ENCODE measurements at regions not wholly inside any gene's neighbourhood (a gene's known extent, or its start where the extent isn't known, plus 50 kb on each side); places are given as distances from the start of the nearest gene placed in this dataset.

- Mint-ChIP-seq H3K9me3 (ENCODE audit: low read depth, unreplicated experiment) (no peaks in the 10 kb centered on the region), H3K4me1 (ENCODE audit: low read depth, unreplicated experiment) (no peaks in the 10 kb centered on the region), H3K36me3 (ENCODE audit: insufficient read depth, unreplicated experiment) (no peaks in the 10 kb centered on the region), H3K27ac (ENCODE audit: unreplicated experiment) (no peak overlapping the region), H3K27me3 (ENCODE audit: unreplicated experiment) (no peaks in the 10 kb centered on the region), H3K4me3 (ENCODE audit: low read depth, unreplicated experiment) (no peak overlapping the region)
- CTCF ChIA-PET, result no interaction called here
- no TSS peak for BruUV-seq (replicated peaks)
- intact Hi-C loops (cut with micrococcal nuclease; ENCODE audit: unreplicated experiment), result loop anchor here (10.0 kb wide), 1 partner anchor 104 kb away; no protein-coding TSS in a partner anchor
- no peak for DNase-seq
- TF ChIP-seq CTCF (IDR thresholded peaks at IDR 0.05; ENCODE audit: unreplicated experiment), result no peak
Observed at GRCh38 chr4:89588421-89588820, 248.5 kb downstream of the SNCA start.

GRCh38 chr4:89587364-89587763 is 249.6 kb downstream of the SNCA start:
- Mint-ChIP-seq H3K27ac (ENCODE audit: unreplicated experiment) (no peak overlapping the region), H3K9me3 (ENCODE audit: low read depth, unreplicated experiment) (no peaks in the 10 kb centered on the region), H3K36me3 (ENCODE audit: insufficient read depth, unreplicated experiment) (no peaks in the 10 kb centered on the region), H3K4me1 (ENCODE audit: low read depth, unreplicated experiment) (no peaks in the 10 kb centered on the region), H3K4me3 (ENCODE audit: low read depth, unreplicated experiment) (no peak overlapping the region), H3K27me3 (ENCODE audit: unreplicated experiment) (no peaks in the 10 kb centered on the region)
- intact Hi-C loops (cut with micrococcal nuclease; ENCODE audit: unreplicated experiment), result loop anchor here (10.0 kb wide), 1 partner anchor 103 kb away; no protein-coding TSS in a partner anchor
- no peak for DNase-seq
- CTCF ChIA-PET, result interaction anchor here (0.9 to 1.0 kb wide), 2 partner anchors 53 to 102 kb away, joined by 3 read pairs; no protein-coding TSS in a partner anchor
- BruUV-seq (replicated peaks), result no TSS peak
- no peak for TF ChIP-seq CTCF (IDR thresholded peaks at IDR 0.05; ENCODE audit: unreplicated experiment)

GRCh38 chr4:89586864-89587263 is 250.1 kb downstream of the SNCA start:
- intact Hi-C loops (cut with micrococcal nuclease; ENCODE audit: unreplicated experiment), result loop anchor here (10.0 kb wide), 1 partner anchor 102 kb away; no protein-coding TSS in a partner anchor
- no peak for TF ChIP-seq CTCF (IDR thresholded peaks at IDR 0.05; ENCODE audit: unreplicated experiment)
- no TSS peak for BruUV-seq (replicated peaks)
- Mint-ChIP-seq H3K9me3 (ENCODE audit: low read depth, unreplicated experiment) (no peaks in the 10 kb centered on the region), H3K27ac (ENCODE audit: unreplicated experiment) (no peak overlapping the region), H3K27me3 (ENCODE audit: unreplicated experiment) (no peaks in the 10 kb centered on the region), H3K4me3 (ENCODE audit: low read depth, unreplicated experiment) (no peak overlapping the region), H3K36me3 (ENCODE audit: insufficient read depth, unreplicated experiment) (no peaks in the 10 kb centered on the region), H3K4me1 (ENCODE audit: low read depth, unreplicated experiment) (no peaks in the 10 kb centered on the region)
- DNase-seq, result no peak
- CTCF ChIA-PET, result interaction anchor here (0.9 to 1.0 kb wide), 2 partner anchors 54 to 101 kb away, joined by 3 read pairs; no protein-coding TSS in a partner anchor

GRCh38 chr4:89586318-89586717 is 250.6 kb downstream of the SNCA start:
- no peak overlapping the region for H3K27ac Mint-ChIP-seq (ENCODE audit: unreplicated experiment)
- BruUV-seq (replicated peaks), result no TSS peak
- CTCF ChIA-PET, result interaction anchor here (0.9 to 1.0 kb wide), 2 partner anchors 55 to 101 kb away, joined by 3 read pairs; no protein-coding TSS in a partner anchor
- no peak for TF ChIP-seq CTCF (IDR thresholded peaks at IDR 0.05; ENCODE audit: unreplicated experiment)
- no peaks in the 10 kb centered on the region for H3K9me3 Mint-ChIP-seq (ENCODE audit: low read depth, unreplicated experiment)
- no peak overlapping the region for H3K4me3 Mint-ChIP-seq (ENCODE audit: low read depth, unreplicated experiment)
- no peaks in the 10 kb centered on the region for H3K4me1 Mint-ChIP-seq (ENCODE audit: low read depth, unreplicated experiment)
- no peaks in the 10 kb centered on the region for H3K27me3 Mint-ChIP-seq (ENCODE audit: unreplicated experiment)
- DNase-seq, result no peak
- intact Hi-C loops (cut with micrococcal nuclease; ENCODE audit: unreplicated experiment), result loop anchor here (10.0 kb wide), 1 partner anchor 102 kb away; no protein-coding TSS in a partner anchor
- H3K36me3 Mint-ChIP-seq (ENCODE audit: insufficient read depth, unreplicated experiment), result no peaks in the 10 kb centered on the region

Data from Calu3 (cell line).